ENCODE measurements at regions not wholly inside any gene's neighbourhood (a gene's known extent, or its start where the extent isn't known, plus 50 kb on each side); places are given as distances from the start of the nearest gene placed in this dataset.

GRCh38 chr6:164337024-164337924 lies 922.8 kb downstream of the QKI start (continued):
- no peak for TF ChIP-seq EWSR1 (IDR thresholded peaks at IDR 0.05; ENCODE audit: borderline replicate concordance, low read depth, partially characterized antibody)
- TF ChIP-seq, protein P1, sequence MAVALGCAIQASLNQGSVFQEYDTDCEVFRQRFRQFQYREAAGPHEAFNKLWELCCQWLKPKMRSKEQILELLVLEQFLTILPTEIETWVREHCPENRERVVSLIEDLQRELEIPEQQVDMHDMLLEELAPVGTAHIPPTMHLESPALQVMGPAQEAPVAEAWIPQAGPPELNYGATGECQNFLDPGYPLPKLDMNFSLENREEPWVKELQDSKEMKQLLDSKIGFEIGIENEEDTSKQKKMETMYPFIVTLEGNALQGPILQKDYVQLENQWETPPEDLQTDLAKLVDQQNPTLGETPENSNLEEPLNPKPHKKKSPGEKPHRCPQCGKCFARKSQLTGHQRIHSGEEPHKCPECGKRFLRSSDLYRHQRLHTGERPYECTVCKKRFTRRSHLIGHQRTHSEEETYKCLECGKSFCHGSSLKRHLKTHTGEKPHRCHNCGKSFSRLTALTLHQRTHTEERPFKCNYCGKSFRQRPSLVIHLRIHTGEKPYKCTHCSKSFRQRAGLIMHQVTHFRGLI (CRISPR knock-in tag; IDR thresholded peaks at IDR 0.05), result peak; percentile 99
- TF ChIP-seq, protein P2, sequence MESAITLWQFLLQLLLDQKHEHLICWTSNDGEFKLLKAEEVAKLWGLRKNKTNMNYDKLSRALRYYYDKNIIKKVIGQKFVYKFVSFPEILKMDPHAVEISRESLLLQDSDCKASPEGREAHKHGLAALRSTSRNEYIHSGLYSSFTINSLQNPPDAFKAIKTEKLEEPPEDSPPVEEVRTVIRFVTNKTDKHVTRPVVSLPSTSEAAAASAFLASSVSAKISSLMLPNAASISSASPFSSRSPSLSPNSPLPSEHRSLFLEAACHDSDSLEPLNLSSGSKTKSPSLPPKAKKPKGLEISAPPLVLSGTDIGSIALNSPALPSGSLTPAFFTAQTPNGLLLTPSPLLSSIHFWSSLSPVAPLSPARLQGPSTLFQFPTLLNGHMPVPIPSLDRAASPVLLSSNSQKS (CRISPR knock-in tag; IDR thresholded peaks at IDR 0.05), result peak; percentile 97
- no peak for TF ChIP-seq NR2C2 (CRISPR knock-in tag; IDR thresholded peaks at IDR 0.05)
- TF ChIP-seq NR2C2 (tag; IDR thresholded peaks at IDR 0.05), result peak; percentile 85
- peak; percentile 98 for TF ChIP-seq HIVEP1 (CRISPR knock-in tag; IDR thresholded peaks at IDR 0.05)
- no peak for TF ChIP-seq ZNF384 (IDR thresholded peaks at IDR 0.05; ENCODE audit: low read depth, low read length)
- TF ChIP-seq GTF2F1 (IDR thresholded peaks at IDR 0.05; ENCODE audit: low read depth, low read length), result no peak
- peak; percentile 98 for TF ChIP-seq HMG20A (CRISPR knock-in tag; conservative IDR thresholded peaks at IDR 0.05)
- TF ChIP-seq MAFG (tag; conservative IDR thresholded peaks at IDR 0.05), result peak; percentile 71
- no peak for TF ChIP-seq ZNF280A (IDR thresholded peaks at IDR 0.05; ENCODE audit: low read depth, partially characterized antibody)
- TF ChIP-seq ZNF395 (CRISPR knock-in tag; IDR thresholded peaks at IDR 0.05), result peak; percentile 100
- TF ChIP-seq, protein P3, sequence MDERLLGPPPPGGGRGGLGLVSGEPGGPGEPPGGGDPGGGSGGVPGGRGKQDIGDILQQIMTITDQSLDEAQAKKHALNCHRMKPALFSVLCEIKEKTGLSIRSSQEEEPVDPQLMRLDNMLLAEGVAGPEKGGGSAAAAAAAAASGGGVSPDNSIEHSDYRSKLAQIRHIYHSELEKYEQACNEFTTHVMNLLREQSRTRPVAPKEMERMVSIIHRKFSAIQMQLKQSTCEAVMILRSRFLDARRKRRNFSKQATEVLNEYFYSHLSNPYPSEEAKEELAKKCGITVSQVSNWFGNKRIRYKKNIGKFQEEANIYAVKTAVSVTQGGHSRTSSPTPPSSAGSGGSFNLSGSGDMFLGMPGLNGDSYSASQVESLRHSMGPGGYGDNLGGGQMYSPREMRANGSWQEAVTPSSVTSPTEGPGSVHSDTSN (CRISPR knock-in tag; IDR thresholded peaks at IDR 0.05; ENCODE audit: low read depth), result no peak
- TF ChIP-seq, protein P3 (tag; conservative IDR thresholded peaks at IDR 0.05; ENCODE audit: low read depth), result peak; percentile 85
- no peak for TF ChIP-seq CREB1 (IDR thresholded peaks at IDR 0.05)
- no peak for TF ChIP-seq CREB1 (CRISPR knock-in tag; IDR thresholded peaks at IDR 0.05)
- no peak for TF ChIP-seq NR0B1 (IDR thresholded peaks at IDR 0.05; ENCODE audit: partially characterized antibody)
- TF ChIP-seq HOXB6 (CRISPR knock-in tag; IDR thresholded peaks at IDR 0.05; ENCODE audit: borderline replicate concordance), result peak; percentile 92

Data from K562 (cell line).